ENCODE measurements at regions not wholly inside any gene's neighbourhood (a gene's known extent, or its start where the extent isn't known, plus 50 kb on each side); places are given as distances from the start of the nearest gene placed in this dataset.

DNA sequence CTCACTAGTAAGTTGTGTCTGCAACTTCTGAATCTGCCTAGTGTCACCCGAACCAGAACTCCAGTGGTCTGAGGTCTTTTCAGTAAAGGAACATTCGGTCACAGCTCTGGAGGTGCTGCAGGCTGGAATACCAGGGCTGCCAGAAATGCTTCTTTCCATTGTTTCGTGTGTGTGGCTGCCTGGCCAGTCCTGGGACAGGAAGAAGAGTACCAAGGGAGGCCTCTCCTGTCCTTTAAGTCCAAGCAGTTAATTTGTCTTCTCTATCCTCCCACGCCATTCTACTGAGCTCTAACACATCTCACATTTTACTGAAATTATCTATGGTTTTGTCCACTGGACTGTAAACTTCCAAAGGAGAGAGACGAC, 196.0 kb downstream of the LNPK start (continued):
- TF ChIP-seq POLR2AphosphoS5 (IDR thresholded peaks at IDR 0.05; ENCODE audit: low read depth, low read length) = no peak
- no peak for TF ChIP-seq RNF2 (IDR thresholded peaks at IDR 0.05; ENCODE audit: borderline replicate concordance, low read depth, low read length, missing control alignments, poor library complexity, severe bottlenecking)
- TF ChIP-seq, protein P1, sequence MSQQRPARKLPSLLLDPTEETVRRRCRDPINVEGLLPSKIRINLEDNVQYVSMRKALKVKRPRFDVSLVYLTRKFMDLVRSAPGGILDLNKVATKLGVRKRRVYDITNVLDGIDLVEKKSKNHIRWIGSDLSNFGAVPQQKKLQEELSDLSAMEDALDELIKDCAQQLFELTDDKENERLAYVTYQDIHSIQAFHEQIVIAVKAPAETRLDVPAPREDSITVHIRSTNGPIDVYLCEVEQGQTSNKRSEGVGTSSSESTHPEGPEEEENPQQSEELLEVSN (IDR thresholded peaks at IDR 0.05) = no peak
- TF ChIP-seq SAP30 (IDR thresholded peaks at IDR 0.05; ENCODE audit: insufficient read depth, insufficient replicate concordance, low read length) = no peak

Measured in H1 (cell line).